ENCODE measurements at regions not wholly inside any gene's neighbourhood (a gene's known extent, or its start where the extent isn't known, plus 50 kb on each side); places are given as distances from the start of the nearest gene placed in this dataset.
A peak's percentile ranks its signal among the peaks of the same experiment; 100 is the strongest.

- DNase-seq (ENCODE audit: extremely low read depth in 1 of 2, low read depth in 1 of 2): no peak
These were observed 205.0 kb upstream of the DCN start for GRCh38 chr12:91387461-91388134.

GRCh38 chr12:91384806-91385205 is 202.2 kb upstream of the DCN start:
- DNase-seq (ENCODE audit: extremely low read depth in 1 of 2, low read depth in 1 of 2): no peak

GRCh38 chr12:91384366-91384765 is 201.7 kb upstream of the DCN start:
- no peak for DNase-seq (ENCODE audit: extremely low read depth in 1 of 2, low read depth in 1 of 2)

- no peak for DNase-seq (ENCODE audit: extremely low read depth in 1 of 2, low read depth in 1 of 2)
These were observed 200.5 kb upstream of the DCN start for GRCh38 chr12:91383099-91383498.

GRCh38 chr12:91382081-91382543 is 199.5 kb upstream of the DCN start:
- DNase-seq (ENCODE audit: extremely low read depth in 1 of 2, low read depth in 1 of 2): peak; percentile 62 to 80

GRCh38 chr12:91381309-91381804 is 198.7 kb upstream of the DCN start:
- no peak for DNase-seq (ENCODE audit: extremely low read depth in 1 of 2, low read depth in 1 of 2)

- DNase-seq (ENCODE audit: extremely low read depth in 1 of 2, low read depth in 1 of 2): no peak
These were observed 198.0 kb upstream of the DCN start for GRCh38 chr12:91380631-91381030.

- DNase-seq (ENCODE audit: extremely low read depth in 1 of 2, low read depth in 1 of 2): no peak
These were observed 196.6 kb upstream of the DCN start for GRCh38 chr12:91379051-91379775.

GRCh38 chr12:91377436-91377835 is 194.8 kb upstream of the DCN start:
- DNase-seq (ENCODE audit: extremely low read depth in 1 of 2, low read depth in 1 of 2): no peak

GRCh38 chr12:91373086-91373485 is 190.5 kb upstream of the DCN start:
- DNase-seq (ENCODE audit: extremely low read depth in 1 of 2, low read depth in 1 of 2): no peak

- no peak for DNase-seq (ENCODE audit: extremely low read depth in 1 of 2, low read depth in 1 of 2)
These were observed 187.7 kb upstream of the DCN start for GRCh38 chr12:91370086-91370868.

- no peak for DNase-seq (ENCODE audit: extremely low read depth in 1 of 2, low read depth in 1 of 2)
These were observed 186.0 kb upstream of the DCN start for GRCh38 chr12:91368613-91369012.

- no peak for DNase-seq (ENCODE audit: extremely low read depth in 1 of 2, low read depth in 1 of 2)
These were observed 184.7 kb upstream of the DCN start for GRCh38 chr12:91367234-91367849.

- DNase-seq (ENCODE audit: extremely low read depth in 1 of 2, low read depth in 1 of 2): no peak
These were observed 182.0 kb upstream of the DCN start for GRCh38 chr12:91364471-91365184.

- DNase-seq (ENCODE audit: extremely low read depth in 1 of 2, low read depth in 1 of 2): no peak
These were observed 179.2 kb upstream of the DCN start for GRCh38 chr12:91361864-91362263.

- DNase-seq (ENCODE audit: extremely low read depth in 1 of 2, low read depth in 1 of 2): no peak
These were observed 174.8 kb upstream of the DCN start for GRCh38 chr12:91357381-91357780.

GRCh38 chr12:91356405-91356804 is 173.8 kb upstream of the DCN start:
- DNase-seq (ENCODE audit: extremely low read depth in 1 of 2, low read depth in 1 of 2): no peak

- DNase-seq (ENCODE audit: extremely low read depth in 1 of 2, low read depth in 1 of 2): peak in 1 of 2 donors; percentile 13
These were observed 172.8 kb upstream of the DCN start for GRCh38 chr12:91355150-91356006.

- DNase-seq (ENCODE audit: extremely low read depth in 1 of 2, low read depth in 1 of 2): no peak
These were observed 170.6 kb upstream of the DCN start for GRCh38 chr12:91353266-91353665.
